ENCODE measurements at regions not wholly inside any gene's neighbourhood (a gene's known extent, or its start where the extent isn't known, plus 50 kb on each side); places are given as distances from the start of the nearest gene placed in this dataset.

- Histone ChIP-seq H3K36me3 (no peaks in the 10 kb centered on the region), H3K4me3 (no peak overlapping the region), H3K4me1 (ENCODE audit: control insufficient read depth in 1 of 2, low read depth in 2 of 2) (peaks cover 5 to 6% of the 10 kb centered on the region in 2 donors), H3K9me3 (no peaks in the 10 kb centered on the region), H3K27ac (no peak overlapping the region), H3K27me3 (replicated peaks; ENCODE audit: insufficient read depth) (no peaks in the 10 kb centered on the region)
- TF ChIP-seq, protein P1, sequence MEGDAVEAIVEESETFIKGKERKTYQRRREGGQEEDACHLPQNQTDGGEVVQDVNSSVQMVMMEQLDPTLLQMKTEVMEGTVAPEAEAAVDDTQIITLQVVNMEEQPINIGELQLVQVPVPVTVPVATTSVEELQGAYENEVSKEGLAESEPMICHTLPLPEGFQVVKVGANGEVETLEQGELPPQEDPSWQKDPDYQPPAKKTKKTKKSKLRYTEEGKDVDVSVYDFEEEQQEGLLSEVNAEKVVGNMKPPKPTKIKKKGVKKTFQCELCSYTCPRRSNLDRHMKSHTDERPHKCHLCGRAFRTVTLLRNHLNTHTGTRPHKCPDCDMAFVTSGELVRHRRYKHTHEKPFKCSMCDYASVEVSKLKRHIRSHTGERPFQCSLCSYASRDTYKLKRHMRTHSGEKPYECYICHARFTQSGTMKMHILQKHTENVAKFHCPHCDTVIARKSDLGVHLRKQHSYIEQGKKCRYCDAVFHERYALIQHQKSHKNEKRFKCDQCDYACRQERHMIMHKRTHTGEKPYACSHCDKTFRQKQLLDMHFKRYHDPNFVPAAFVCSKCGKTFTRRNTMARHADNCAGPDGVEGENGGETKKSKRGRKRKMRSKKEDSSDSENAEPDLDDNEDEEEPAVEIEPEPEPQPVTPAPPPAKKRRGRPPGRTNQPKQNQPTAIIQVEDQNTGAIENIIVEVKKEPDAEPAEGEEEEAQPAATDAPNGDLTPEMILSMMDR (IDR thresholded peaks at IDR 0.05), result no peak
- DNase-seq (ENCODE audit: low spot score) (no peak), ATAC-seq (ENCODE audit: insufficient number of reproducible peaks, low FRiP score, low read depth) (no peak)
These were observed 65.4 kb downstream of the DRD1 start for GRCh38 chr5:175378444-175379028.

DNA sequence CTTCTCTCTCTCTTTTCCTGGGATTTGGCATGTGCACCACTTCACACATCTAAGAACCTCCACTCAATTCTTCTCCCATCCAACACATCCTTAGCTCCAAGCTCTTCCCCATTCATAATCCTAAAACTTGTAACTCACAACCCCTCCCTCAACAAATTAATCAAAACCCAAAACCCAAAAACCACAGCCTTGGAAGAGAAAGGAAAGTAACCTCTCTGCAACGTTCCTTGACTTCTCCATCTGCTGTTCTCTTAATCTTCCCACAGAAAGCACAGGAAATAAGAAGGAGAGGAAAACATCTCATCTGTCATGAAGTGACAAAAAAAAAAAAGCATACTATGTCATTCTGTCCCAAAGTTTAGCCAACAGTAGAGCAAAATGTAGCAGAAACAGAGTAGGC, 66.2 kb downstream of the DRD1 start:
- H3K4me1 ChIP-seq (ENCODE audit: control insufficient read depth in 1 of 2, low read depth in 2 of 2), result peaks cover 5 to 6% of the 10 kb centered on the region in 2 donors
- no peak overlapping the region for H3K4me3 ChIP-seq
- H3K27me3 ChIP-seq (replicated peaks; ENCODE audit: insufficient read depth), result no peaks in the 10 kb centered on the region
- no peaks in the 10 kb centered on the region for H3K36me3 ChIP-seq
- H3K9me3 ChIP-seq, result no peaks in the 10 kb centered on the region
- TF ChIP-seq, protein P1 (IDR thresholded peaks at IDR 0.05), result no peak
- DNase-seq (ENCODE audit: low spot score) (no peak), ATAC-seq (ENCODE audit: insufficient number of reproducible peaks, low FRiP score, low read depth) (no peak)
- H3K27ac ChIP-seq, result no peak overlapping the region

- H3K4me1 ChIP-seq (ENCODE audit: control insufficient read depth in 1 of 2, low read depth in 2 of 2), result peaks cover 5 to 6% of the 10 kb centered on the region in 2 donors
- TF ChIP-seq, protein P1 (IDR thresholded peaks at IDR 0.05), result no peak
- H3K4me3 ChIP-seq, result no peak overlapping the region
- no peaks in the 10 kb centered on the region for H3K36me3 ChIP-seq
- ATAC-seq (ENCODE audit: insufficient number of reproducible peaks, low FRiP score, low read depth) (no peak), DNase-seq (ENCODE audit: low spot score) (no peak)
- no peak overlapping the region for H3K27ac ChIP-seq
- no peaks in the 10 kb centered on the region for H3K27me3 ChIP-seq (replicated peaks; ENCODE audit: insufficient read depth)
- no peaks in the 10 kb centered on the region for H3K9me3 ChIP-seq
These were observed 69.7 kb downstream of the DRD1 start for GRCh38 chr5:175374166-175374875.

- ATAC-seq (ENCODE audit: insufficient number of reproducible peaks, low FRiP score, low read depth) (no peak), DNase-seq (ENCODE audit: low spot score) (no peak)
- no peaks in the 10 kb centered on the region for H3K36me3 ChIP-seq
- no peak overlapping the region for H3K4me3 ChIP-seq
- TF ChIP-seq, protein P1 (IDR thresholded peaks at IDR 0.05), result no peak
- H3K27me3 ChIP-seq (replicated peaks; ENCODE audit: insufficient read depth), result no peaks in the 10 kb centered on the region
- no peaks in the 10 kb centered on the region for H3K4me1 ChIP-seq (ENCODE audit: control insufficient read depth in 1 of 2, low read depth in 2 of 2)
- H3K27ac ChIP-seq, result no peak overlapping the region
- no peaks in the 10 kb centered on the region for H3K9me3 ChIP-seq
These were observed 78.1 kb downstream of the DRD1 start for GRCh38 chr5:175365866-175366265.

GRCh38 chr5:175363300-175363699, 80.7 kb downstream of the DRD1 start:
- H3K27me3 ChIP-seq (replicated peaks; ENCODE audit: insufficient read depth), result no peaks in the 10 kb centered on the region
- no peak for ATAC-seq (ENCODE audit: insufficient number of reproducible peaks, low FRiP score, low read depth)
- no peak overlapping the region for H3K4me3 ChIP-seq
- TF ChIP-seq, protein P1 (IDR thresholded peaks at IDR 0.05), result no peak
- H3K4me1 ChIP-seq (ENCODE audit: control insufficient read depth in 1 of 2, low read depth in 2 of 2), result no peaks in the 10 kb centered on the region
- DNase-seq (ENCODE audit: low spot score), result no peak
- no peak overlapping the region for H3K27ac ChIP-seq
- H3K36me3 ChIP-seq, result no peaks in the 10 kb centered on the region
- H3K9me3 ChIP-seq, result no peaks in the 10 kb centered on the region

Measured in thoracic aorta (tissue), 2 donors.